ENCODE measurements at regions not wholly inside any gene's neighbourhood (a gene's known extent, or its start where the extent isn't known, plus 50 kb on each side); places are given as distances from the start of the nearest gene placed in this dataset.

DNA sequence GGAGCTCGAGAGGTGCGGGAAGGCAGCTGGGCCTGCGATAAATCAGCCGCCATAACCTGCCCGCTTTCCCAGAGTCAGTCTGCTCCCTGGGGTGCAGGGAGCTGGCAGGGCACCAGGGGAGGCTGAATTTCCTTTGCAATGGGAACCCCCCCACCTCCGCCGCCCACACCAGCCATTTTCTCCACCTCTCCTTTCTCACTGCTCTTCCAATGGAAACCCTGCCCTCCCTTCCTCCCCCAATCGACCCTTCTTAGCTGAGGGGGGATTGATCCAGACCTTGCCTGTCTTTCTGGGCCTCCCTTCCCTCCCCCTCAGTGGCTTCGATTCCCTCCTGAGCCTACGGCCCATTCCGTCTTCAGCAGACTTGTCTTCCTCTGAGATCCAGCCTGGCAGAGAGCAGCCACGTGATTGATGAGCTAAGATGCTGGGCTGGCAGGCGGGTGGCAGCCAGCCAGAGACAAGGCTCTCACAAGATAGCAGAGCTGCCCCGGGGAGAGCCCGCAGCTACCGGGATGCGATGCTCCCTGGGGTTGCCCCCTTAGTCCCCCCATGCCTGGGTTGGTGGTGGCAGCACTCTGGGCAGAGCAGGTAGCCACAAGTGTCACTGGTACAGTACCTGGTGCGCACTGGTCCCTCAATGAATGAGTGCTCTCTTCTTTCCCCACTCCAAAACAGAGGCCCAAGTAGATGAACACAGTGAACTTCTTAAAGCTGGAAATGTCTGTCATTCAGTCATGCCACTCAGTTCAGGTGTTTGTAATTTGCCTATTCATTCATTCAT is 53.7 kb upstream of the FABP6 start:
- TF ChIP-seq, protein P1, sequence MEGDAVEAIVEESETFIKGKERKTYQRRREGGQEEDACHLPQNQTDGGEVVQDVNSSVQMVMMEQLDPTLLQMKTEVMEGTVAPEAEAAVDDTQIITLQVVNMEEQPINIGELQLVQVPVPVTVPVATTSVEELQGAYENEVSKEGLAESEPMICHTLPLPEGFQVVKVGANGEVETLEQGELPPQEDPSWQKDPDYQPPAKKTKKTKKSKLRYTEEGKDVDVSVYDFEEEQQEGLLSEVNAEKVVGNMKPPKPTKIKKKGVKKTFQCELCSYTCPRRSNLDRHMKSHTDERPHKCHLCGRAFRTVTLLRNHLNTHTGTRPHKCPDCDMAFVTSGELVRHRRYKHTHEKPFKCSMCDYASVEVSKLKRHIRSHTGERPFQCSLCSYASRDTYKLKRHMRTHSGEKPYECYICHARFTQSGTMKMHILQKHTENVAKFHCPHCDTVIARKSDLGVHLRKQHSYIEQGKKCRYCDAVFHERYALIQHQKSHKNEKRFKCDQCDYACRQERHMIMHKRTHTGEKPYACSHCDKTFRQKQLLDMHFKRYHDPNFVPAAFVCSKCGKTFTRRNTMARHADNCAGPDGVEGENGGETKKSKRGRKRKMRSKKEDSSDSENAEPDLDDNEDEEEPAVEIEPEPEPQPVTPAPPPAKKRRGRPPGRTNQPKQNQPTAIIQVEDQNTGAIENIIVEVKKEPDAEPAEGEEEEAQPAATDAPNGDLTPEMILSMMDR (IDR thresholded peaks at IDR 0.05): no peak
- Histone ChIP-seq H3K4me1 (peaks cover 0 to 14% of the 10 kb centered on the region in 2 donors), H3K9me3 (no peaks in the 10 kb centered on the region), H3K27me3 (no peaks in the 10 kb centered on the region), H3K27ac (peak overlapping the region in 1 of 2 donors; percentile 45), H3K4me3 (peak overlapping the region in 1 of 2 donors; percentile 6), H3K36me3 (no peaks in the 10 kb centered on the region)
- DNase-seq (ENCODE audit: low spot score): peak; percentile 67

DNA sequence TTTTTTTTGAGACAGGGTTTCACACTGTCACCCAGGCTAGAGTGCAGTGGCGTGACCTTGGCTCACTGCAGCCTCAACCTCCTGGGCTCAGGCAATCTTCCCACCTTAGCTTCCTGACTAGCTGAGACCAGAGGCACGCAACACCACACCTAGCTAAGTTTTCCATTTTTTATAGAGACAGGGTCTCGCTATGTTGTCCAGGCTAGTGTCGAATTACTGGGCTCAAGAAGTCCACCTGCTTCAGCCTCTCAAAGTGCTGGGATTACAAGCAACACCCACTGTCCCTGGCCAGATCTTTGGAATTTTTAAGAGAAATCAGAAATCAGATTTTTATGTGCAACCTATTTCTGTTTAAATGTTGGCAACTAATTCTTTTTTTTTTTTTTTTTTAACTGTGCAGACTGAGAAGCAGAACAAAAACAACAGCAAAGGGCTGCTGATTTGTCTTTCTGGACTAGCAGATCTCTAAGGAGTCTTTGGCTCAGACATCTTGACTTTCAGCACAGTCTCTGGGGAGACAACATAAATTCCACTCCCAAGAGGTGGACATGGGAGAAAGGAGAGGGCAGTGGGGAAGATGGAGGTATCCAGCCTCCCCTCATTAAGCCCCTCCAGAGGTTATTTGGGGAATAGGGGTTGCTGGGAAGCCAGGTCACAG is 54.4 kb upstream of the FABP6 start:
- H3K4me1 ChIP-seq: peaks cover 0 to 17% of the 10 kb centered on the region in 2 donors
- TF ChIP-seq, protein P1 (IDR thresholded peaks at IDR 0.05): no peak
- H3K9me3 ChIP-seq: no peaks in the 10 kb centered on the region
- H3K27ac ChIP-seq: peak overlapping the region in 1 of 2 donors; percentile 45
- no peaks in the 10 kb centered on the region for H3K27me3 ChIP-seq
- no peak for DNase-seq (ENCODE audit: low spot score)
- peak overlapping the region in 1 of 2 donors; percentile 6 for H3K4me3 ChIP-seq
- H3K36me3 ChIP-seq: no peaks in the 10 kb centered on the region

DNA sequence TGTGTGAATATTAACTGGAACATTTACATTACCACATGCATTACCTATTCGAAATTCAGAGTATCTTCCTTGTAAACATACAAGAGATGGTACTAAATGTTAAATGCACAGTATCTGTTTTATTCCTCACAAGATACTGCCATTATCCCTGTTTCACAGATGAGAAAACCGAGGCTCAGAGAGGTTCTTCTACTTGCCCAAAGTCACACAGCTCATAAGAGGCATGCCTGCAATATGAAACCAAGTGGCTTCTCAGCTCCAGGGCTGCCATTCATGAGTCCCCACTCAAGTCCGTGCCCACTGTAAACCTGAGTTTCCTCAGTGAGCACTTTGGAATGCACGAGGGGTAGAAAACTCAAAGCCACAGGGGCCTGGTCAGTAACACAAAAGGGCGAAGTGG is 55.0 kb upstream of the FABP6 start:
- Histone ChIP-seq H3K4me1 (peaks cover 0 to 23% of the 10 kb centered on the region in 2 donors), H3K27ac (no peak overlapping the region), H3K9me3 (no peaks in the 10 kb centered on the region), H3K4me3 (no peak overlapping the region), H3K27me3 (no peaks in the 10 kb centered on the region), H3K36me3 (no peaks in the 10 kb centered on the region)
- no peak for DNase-seq (ENCODE audit: low spot score)
- TF ChIP-seq, protein P1 (IDR thresholded peaks at IDR 0.05): no peak

DNA sequence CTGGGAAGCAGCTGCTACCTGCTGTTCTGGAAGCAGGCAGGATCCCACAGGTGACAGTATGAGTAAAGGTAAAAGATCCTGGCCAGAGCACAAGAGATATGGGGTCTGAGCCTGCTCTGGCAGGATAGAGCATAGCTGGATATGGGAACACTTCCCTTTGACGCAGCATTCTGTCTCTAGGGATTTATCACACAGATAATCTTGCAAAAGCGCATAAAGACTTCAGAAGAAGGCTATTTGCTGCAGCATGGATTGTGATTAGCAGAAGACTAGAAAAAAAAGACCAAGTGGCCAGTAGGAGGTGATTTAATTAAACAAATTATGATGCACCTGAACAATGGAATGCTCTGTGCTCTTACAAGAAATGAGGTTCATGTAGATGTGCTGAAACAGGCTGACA is 52.4 kb upstream of the PWWP2A start:
- H3K36me3 ChIP-seq: no peaks in the 10 kb centered on the region
- TF ChIP-seq, protein P1 (IDR thresholded peaks at IDR 0.05): no peak
- H3K27me3 ChIP-seq: no peaks in the 10 kb centered on the region
- peaks cover 0 to 30% of the 10 kb centered on the region in 2 donors for H3K4me1 ChIP-seq
- no peak for DNase-seq (ENCODE audit: low spot score)
- H3K9me3 ChIP-seq: no peaks in the 10 kb centered on the region
- H3K27ac ChIP-seq: no peak overlapping the region
- no peak overlapping the region for H3K4me3 ChIP-seq

DNA sequence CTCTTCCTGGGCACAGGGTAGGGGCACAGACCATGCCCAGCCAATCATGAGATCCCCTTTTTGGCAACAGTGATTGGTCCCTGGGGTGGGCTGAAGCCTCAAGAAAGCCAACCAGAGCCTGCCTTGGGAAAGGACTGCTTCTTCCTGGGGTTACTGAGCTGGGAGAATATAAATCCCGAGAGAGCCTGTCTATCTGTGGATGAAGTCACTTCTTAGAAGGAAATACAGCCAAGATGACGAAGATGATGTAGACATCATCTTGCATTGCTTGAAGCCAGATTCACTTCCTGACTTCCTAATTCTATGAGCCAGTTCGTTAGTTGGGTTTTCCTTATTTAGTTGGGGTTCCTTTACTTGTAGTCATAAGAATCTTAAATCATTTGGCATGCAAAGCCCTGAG is 50.1 kb upstream of the PWWP2A start:
- TF ChIP-seq, protein P1 (IDR thresholded peaks at IDR 0.05): no peak
- H3K36me3 ChIP-seq: no peaks in the 10 kb centered on the region
- H3K27ac ChIP-seq: peak overlapping the region; percentile 77 to 83
- H3K4me3 ChIP-seq: peak overlapping the region in 1 of 2 donors; percentile 21
- no peak for DNase-seq (ENCODE audit: low spot score)
- no peaks in the 10 kb centered on the region for H3K9me3 ChIP-seq
- no peaks in the 10 kb centered on the region for H3K27me3 ChIP-seq
- peaks cover 0 to 39% of the 10 kb centered on the region in 2 donors for H3K4me1 ChIP-seq

All from right atrium auricular region (tissue), 2 donors.